ENCODE measurements at regions not wholly inside any gene's neighbourhood (a gene's known extent, or its start where the extent isn't known, plus 50 kb on each side); places are given as distances from the start of the nearest gene placed in this dataset.

DNA sequence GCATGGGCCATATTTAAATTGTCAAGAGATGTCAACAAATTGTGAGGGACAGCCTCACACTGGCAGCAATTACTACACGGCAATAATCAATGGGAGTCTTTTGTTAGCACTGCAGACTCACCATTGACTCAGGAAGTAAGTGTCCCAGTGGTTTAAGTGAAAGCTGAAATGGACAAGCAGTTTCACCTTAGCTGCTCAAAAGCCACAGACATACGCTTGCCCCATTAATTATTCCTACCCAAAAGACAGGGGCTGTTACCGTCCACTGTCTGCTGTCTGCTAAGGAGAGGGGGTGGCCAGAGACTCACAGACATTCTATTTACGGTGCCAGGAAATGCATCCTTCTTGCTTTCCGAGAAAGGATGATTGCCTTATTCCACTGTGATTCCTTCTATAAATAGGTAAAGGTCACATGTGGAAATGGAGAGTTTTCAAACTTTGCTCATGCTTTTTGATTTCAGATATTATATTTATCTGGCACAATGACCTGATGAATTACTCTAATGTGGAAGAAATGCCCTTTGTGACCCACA lies 309.7 kb upstream of the NFE2L3 start:
- Histone ChIP-seq H3K4me1 (ENCODE audit: control insufficient read depth in 2 of 3, insufficient read depth in 2 of 3, low read depth in 1 of 3, low read length in 3 of 3) (peaks cover 0 to 6% (median 2%) of the 10 kb centered on the region in 3 donors), H3K9ac (ENCODE audit: low read length in 3 of 3) (no peak overlapping the region), H3K27ac (ENCODE audit: low read depth in 2 of 2, low read length in 2 of 2) (no peak overlapping the region), H3K36me3 (ENCODE audit: control insufficient read depth in 2 of 3, insufficient read depth in 3 of 3, low read length in 3 of 3) (no peaks in the 10 kb centered on the region), H3K4me3 (ENCODE audit: low read length in 3 of 3) (no peak overlapping the region), H3K27me3 (ENCODE audit: control insufficient read depth, insufficient read depth, low read length) (no peaks in the 10 kb centered on the region), H3K9me3 (ENCODE audit: control insufficient read depth in 2 of 3, insufficient read depth in 1 of 3, low read length in 3 of 3) (no peaks in the 10 kb centered on the region)
- TF ChIP-seq, protein P1, sequence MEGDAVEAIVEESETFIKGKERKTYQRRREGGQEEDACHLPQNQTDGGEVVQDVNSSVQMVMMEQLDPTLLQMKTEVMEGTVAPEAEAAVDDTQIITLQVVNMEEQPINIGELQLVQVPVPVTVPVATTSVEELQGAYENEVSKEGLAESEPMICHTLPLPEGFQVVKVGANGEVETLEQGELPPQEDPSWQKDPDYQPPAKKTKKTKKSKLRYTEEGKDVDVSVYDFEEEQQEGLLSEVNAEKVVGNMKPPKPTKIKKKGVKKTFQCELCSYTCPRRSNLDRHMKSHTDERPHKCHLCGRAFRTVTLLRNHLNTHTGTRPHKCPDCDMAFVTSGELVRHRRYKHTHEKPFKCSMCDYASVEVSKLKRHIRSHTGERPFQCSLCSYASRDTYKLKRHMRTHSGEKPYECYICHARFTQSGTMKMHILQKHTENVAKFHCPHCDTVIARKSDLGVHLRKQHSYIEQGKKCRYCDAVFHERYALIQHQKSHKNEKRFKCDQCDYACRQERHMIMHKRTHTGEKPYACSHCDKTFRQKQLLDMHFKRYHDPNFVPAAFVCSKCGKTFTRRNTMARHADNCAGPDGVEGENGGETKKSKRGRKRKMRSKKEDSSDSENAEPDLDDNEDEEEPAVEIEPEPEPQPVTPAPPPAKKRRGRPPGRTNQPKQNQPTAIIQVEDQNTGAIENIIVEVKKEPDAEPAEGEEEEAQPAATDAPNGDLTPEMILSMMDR (IDR thresholded peaks at IDR 0.05; ENCODE audit: borderline replicate concordance, extremely low read depth, insufficient read depth): no peak
- FAIRE-seq (no peak), DNase-seq (peak in 1 of 5 donors; percentile 9)
- intact Hi-C loops (cut with DNase I): no loop called here

DNA sequence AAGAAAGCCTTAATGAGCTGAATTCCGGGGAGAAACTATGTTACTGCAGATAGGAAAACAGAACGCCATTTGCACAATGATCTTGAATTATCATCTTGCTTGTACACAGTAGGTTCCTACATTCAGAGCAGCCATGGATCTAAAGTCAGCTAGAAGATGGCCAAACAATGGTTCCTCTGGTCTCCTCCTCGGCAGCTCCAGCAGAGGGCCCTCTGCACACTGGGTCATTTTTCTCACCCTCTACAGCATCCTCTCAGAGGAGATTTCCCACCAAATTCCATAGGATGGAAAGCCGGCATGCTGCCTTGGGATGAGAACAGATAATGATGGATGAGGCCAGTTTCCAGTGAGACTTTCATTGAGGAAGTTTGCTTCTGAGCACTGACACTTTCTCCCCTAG lies 308.5 kb upstream of the NFE2L3 start:
- TF ChIP-seq, protein P1 (IDR thresholded peaks at IDR 0.05; ENCODE audit: borderline replicate concordance, extremely low read depth, insufficient read depth): no peak
- DNase-seq: no peak
- Histone ChIP-seq H3K27ac (ENCODE audit: low read depth in 2 of 2, low read length in 2 of 2) (no peak overlapping the region), H3K4me1 (ENCODE audit: control insufficient read depth in 2 of 3, insufficient read depth in 2 of 3, low read depth in 1 of 3, low read length in 3 of 3) (peaks cover 0 to 8% (median 2%) of the 10 kb centered on the region in 3 donors), H3K9ac (ENCODE audit: low read length in 3 of 3) (no peak overlapping the region), H3K36me3 (ENCODE audit: control insufficient read depth in 2 of 3, insufficient read depth in 3 of 3, low read length in 3 of 3) (no peaks in the 10 kb centered on the region), H3K9me3 (ENCODE audit: control insufficient read depth in 2 of 3, insufficient read depth in 1 of 3, low read length in 3 of 3) (no peaks in the 10 kb centered on the region), H3K27me3 (ENCODE audit: control insufficient read depth, insufficient read depth, low read length) (no peaks in the 10 kb centered on the region), H3K4me3 (ENCODE audit: low read length in 3 of 3) (no peak overlapping the region)
- intact Hi-C loops (cut with DNase I): no loop called here
- FAIRE-seq: no peak

DNA sequence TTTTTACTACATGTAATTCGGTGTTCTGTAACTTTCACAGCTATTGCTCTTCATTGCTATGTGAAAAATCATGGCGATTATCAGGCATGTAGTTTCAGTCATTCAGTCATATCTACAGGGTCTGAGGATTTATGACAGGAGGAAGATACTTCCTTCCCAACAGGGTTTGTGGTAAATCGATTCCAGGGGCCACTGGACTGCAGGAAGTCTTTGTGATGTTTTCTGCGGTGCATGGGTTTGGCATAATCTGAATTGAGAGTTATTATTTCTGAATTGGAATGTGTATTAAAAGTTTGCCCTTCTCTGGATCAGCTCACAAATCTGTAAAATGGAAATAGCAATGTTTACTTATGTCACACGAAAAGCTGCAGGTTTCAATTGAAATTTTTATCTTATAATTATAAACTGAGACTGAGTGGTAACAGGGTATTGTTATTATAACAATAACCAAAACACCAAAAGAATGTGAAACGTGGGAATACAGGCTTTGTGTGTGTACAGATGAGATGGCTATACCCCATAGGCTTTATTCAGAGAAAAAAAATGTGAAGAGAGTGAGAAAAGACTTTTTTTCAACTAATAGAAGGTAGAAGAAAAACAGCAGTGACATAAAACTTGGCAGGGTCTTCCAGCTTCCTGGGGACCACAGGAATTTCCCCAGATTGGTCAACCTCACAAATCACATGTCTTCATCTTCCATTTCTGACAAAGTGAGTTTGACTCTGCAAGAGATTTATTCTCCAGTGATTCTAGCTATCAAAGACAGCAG lies 307.7 kb upstream of the NFE2L3 start:
- H3K4me1 ChIP-seq (ENCODE audit: control insufficient read depth in 2 of 3, insufficient read depth in 2 of 3, low read depth in 1 of 3, low read length in 3 of 3): peaks cover 0 to 10% (median 2%) of the 10 kb centered on the region in 3 donors
- FAIRE-seq: no peak
- no peak overlapping the region for H3K9ac ChIP-seq (ENCODE audit: low read length in 3 of 3)
- no peak overlapping the region for H3K27ac ChIP-seq (ENCODE audit: low read depth in 2 of 2, low read length in 2 of 2)
- H3K36me3 ChIP-seq (ENCODE audit: control insufficient read depth in 2 of 3, insufficient read depth in 3 of 3, low read length in 3 of 3): no peaks in the 10 kb centered on the region
- H3K9me3 ChIP-seq (ENCODE audit: control insufficient read depth in 2 of 3, insufficient read depth in 1 of 3, low read length in 3 of 3): no peaks in the 10 kb centered on the region
- no peak for DNase-seq
- intact Hi-C loops (cut with DNase I): no loop called here
- no peak overlapping the region for H3K4me3 ChIP-seq (ENCODE audit: low read length in 3 of 3)
- TF ChIP-seq, protein P1 (IDR thresholded peaks at IDR 0.05; ENCODE audit: borderline replicate concordance, extremely low read depth, insufficient read depth): no peak
- no peaks in the 10 kb centered on the region for H3K27me3 ChIP-seq (ENCODE audit: control insufficient read depth, insufficient read depth, low read length)

Data from kidney (tissue), 13 donors.